ENCODE measurements at regions not wholly inside any gene's neighbourhood (a gene's known extent, or its start where the extent isn't known, plus 50 kb on each side); places are given as distances from the start of the nearest gene placed in this dataset.

DNA sequence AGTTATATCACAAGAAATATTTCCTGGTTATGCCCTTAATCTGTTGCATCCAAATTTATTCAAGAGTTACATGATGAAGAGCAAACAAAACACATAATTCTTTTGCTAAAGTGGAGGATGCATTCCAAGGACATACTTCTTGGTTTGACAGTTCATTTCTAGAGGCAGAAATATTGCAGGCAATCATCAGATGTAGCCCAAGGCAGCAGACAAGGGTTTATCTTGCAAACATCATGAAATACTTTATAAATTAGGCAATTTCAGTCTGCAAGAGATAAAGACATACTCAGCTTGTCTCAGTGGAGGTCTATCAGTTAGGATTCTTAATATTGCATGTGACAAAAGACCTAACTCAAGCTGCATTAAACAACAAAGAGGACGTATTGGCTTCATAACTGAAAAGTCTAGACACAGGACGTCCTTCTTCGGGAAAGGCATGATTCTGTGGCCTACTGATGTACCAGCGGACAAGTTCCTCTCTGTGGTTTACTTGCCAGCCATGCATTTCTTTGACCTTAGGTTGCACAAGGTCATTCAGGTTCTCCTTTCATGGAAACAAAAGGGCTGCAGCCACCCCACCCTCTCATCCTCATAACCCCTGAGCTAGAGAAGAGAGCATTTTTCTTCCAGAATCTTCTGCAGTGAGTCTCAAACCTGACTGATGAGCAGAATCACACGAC is 204.1 kb downstream of the KATNAL1 start (continued):
- TF ChIP-seq, protein P1, sequence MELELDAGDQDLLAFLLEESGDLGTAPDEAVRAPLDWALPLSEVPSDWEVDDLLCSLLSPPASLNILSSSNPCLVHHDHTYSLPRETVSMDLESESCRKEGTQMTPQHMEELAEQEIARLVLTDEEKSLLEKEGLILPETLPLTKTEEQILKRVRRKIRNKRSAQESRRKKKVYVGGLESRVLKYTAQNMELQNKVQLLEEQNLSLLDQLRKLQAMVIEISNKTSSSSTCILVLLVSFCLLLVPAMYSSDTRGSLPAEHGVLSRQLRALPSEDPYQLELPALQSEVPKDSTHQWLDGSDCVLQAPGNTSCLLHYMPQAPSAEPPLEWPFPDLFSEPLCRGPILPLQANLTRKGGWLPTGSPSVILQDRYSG (tag; conservative IDR thresholded peaks at IDR 0.05; ENCODE audit: low read depth), result no peak
- no peak for TF ChIP-seq MCM7 (IDR thresholded peaks at IDR 0.05)

DNA sequence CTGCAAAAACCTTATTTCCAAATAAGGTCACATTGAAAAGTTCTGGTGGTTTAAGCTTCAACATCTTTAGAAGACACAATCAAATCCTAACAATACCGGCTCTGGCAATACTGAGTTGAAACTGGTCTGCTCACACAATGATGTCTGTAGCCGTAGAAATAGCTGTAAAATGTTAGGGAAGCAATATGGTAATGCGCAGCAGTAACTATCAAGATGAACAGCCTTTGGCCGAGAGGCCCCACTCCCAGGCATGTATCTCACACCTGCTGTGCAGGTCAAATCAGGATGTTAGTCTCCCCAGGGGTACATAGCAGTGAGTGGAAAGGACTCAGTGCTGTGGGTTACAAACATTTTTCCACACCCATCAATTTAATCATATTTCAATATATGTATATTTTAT is 207.1 kb downstream of the KATNAL1 start:
- no peak for DNase-seq (ENCODE audit: extremely low read depth in 1 of 4, low spot score in 3 of 4)
- CTCF ChIA-PET (ENCODE audit: low intra/inter-chr PET ratio), result no interaction called here
- Histone ChIP-seq H3K36me3 (ENCODE audit: control insufficient read depth, insufficient read depth, low read length) (no peaks in the 10 kb centered on the region), H3K79me2 (ENCODE audit: control insufficient read depth, insufficient read depth, low read length) (no peaks in the 10 kb centered on the region), H3K27ac (ENCODE audit: extremely low read depth, low read depth, low read length) (no peak overlapping the region), H3K9ac (ENCODE audit: insufficient read depth in 1 of 2, low read depth in 2 of 2, low read length in 2 of 2) (no peak overlapping the region), H3K4me1 (replicated peaks in 1 of 2; ENCODE audit: control insufficient read depth in 2 of 2, insufficient read depth in 2 of 2, low read length in 2 of 2) (no peaks in the 10 kb centered on the region), H3K9me1 (ENCODE audit: control insufficient read depth, insufficient read depth, low read length) (no peaks in the 10 kb centered on the region), H2AFZ (ENCODE audit: low read depth, low read length) (no peak overlapping the region), H3K4me2 (ENCODE audit: insufficient read depth, low read length) (no peak overlapping the region), H4K20me1 (replicated peaks; ENCODE audit: control insufficient read depth, insufficient read depth, low read length) (no peaks in the 10 kb centered on the region), H3K9me3 (replicated peaks; ENCODE audit: control insufficient read depth, insufficient read depth, low read depth, low read length) (no peaks in the 10 kb centered on the region), H3K4me3 (no peak overlapping the region), H3K27me3 (ENCODE audit: control insufficient read depth in 2 of 2, insufficient read depth in 2 of 2, low read length in 2 of 2) (peaks cover 4 to 19% of the 10 kb centered on the region in 2 experiments; a peak in 4 of 5 replicates)
- WGBS (ENCODE audit: insufficient coverage, low coverage, missing lambda C conversion rate), result 0% methylated on average over 4 of the region's 4 CpGs
- in situ Hi-C loops (cut with MboI), result no loop called here
- intact Hi-C loops (cut with micrococcal nuclease), result no loop called here
- no peak for ATAC-seq
- POLR2A ChIA-PET, result no interaction called here
- FAIRE-seq, result no peak
- TF ChIP-seq, protein P2, sequence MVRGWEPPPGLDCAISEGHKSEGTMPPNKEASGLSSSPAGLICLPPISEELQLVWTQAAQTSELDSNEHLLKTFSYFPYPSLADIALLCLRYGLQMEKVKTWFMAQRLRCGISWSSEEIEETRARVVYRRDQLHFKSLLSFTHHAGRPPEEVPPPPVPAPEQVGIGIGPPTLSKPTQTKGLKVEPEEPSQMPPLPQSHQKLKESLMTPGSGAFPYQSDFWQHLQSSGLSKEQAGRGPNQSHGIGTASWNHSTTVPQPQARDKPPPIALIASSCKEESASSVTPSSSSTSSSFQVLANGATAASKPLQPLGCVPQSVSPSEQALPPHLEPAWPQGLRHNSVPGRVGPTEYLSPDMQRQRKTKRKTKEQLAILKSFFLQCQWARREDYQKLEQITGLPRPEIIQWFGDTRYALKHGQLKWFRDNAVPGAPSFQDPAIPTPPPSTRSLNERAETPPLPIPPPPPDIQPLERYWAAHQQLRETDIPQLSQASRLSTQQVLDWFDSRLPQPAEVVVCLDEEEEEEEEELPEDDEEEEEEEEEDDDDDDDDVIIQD (CRISPR knock-in tag; IDR thresholded peaks at IDR 0.05), result no peak
- TF ChIP-seq TARDBP (IDR thresholded peaks at IDR 0.05) (no peak), SLC30A9 (CRISPR knock-in tag; IDR thresholded peaks at IDR 0.05) (no peak), ZNF436 (CRISPR knock-in tag; IDR thresholded peaks at IDR 0.05) (no peak), ZNF212 (CRISPR knock-in tag; IDR thresholded peaks at IDR 0.05) (no peak), ZNF197 (CRISPR knock-in tag; IDR thresholded peaks at IDR 0.05; ENCODE audit: low read depth) (no peak), POLR3G (IDR thresholded peaks at IDR 0.05; ENCODE audit: extremely low read depth, insufficient read length, insufficient replicate concordance) (no peak), THRB (CRISPR knock-in tag; conservative IDR thresholded peaks at IDR 0.05) (no peak), SMARCE1 (IDR thresholded peaks at IDR 0.05) (no peak)
- TF ChIP-seq, protein P3, sequence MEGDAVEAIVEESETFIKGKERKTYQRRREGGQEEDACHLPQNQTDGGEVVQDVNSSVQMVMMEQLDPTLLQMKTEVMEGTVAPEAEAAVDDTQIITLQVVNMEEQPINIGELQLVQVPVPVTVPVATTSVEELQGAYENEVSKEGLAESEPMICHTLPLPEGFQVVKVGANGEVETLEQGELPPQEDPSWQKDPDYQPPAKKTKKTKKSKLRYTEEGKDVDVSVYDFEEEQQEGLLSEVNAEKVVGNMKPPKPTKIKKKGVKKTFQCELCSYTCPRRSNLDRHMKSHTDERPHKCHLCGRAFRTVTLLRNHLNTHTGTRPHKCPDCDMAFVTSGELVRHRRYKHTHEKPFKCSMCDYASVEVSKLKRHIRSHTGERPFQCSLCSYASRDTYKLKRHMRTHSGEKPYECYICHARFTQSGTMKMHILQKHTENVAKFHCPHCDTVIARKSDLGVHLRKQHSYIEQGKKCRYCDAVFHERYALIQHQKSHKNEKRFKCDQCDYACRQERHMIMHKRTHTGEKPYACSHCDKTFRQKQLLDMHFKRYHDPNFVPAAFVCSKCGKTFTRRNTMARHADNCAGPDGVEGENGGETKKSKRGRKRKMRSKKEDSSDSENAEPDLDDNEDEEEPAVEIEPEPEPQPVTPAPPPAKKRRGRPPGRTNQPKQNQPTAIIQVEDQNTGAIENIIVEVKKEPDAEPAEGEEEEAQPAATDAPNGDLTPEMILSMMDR (IDR thresholded peaks at IDR 0.05 in 2 of 3, conservative IDR thresholded peaks at IDR 0.05 in 1 of 3; ENCODE audit: insufficient read depth in 2 of 3, low read depth in 1 of 3, low read length in 3 of 3), result no peak
- TF ChIP-seq, protein P4, sequence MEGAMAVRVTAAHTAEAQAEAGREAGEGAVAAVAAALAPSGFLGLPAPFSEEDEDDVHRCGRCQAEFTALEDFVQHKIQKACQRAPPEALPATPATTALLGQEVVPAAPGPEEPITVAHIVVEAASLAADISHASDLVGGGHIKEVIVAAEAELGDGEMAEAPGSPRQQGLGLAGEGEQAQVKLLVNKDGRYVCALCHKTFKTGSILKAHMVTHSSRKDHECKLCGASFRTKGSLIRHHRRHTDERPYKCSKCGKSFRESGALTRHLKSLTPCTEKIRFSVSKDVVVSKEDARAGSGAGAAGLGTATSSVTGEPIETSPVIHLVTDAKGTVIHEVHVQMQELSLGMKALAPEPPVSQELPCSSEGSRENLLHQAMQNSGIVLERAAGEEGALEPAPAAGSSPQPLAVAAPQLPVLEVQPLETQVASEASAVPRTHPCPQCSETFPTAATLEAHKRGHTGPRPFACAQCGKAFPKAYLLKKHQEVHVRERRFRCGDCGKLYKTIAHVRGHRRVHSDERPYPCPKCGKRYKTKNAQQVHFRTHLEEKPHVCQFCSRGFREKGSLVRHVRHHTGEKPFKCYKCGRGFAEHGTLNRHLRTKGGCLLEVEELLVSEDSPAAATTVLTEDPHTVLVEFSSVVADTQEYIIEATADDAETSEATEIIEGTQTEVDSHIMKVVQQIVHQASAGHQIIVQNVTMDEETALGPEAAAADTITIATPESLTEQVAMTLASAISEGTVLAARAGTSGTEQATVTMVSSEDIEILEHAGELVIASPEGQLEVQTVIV (CRISPR knock-in tag; IDR thresholded peaks at IDR 0.05; ENCODE audit: borderline replicate concordance), result no peak
- BruUV-seq (replicated peaks), result no TSS peak
